Effector memory CD8-positive, alpha-beta T cell (primary cell): ENCODE measurements at regions not wholly inside any gene's neighbourhood (a gene's known extent, or its start where the extent isn't known, plus 50 kb on each side); places are given as distances from the start of the nearest gene placed in this dataset.

Experiments used
- ATAC-seq: fragments of 150-1000 bp; cut with Tn5 transposase; replicated peaks from 2 replicates; pipeline ENCODE4 v1.10.0; 2021; ENCODE audit warnings: mild to moderate bottlenecking, moderate library complexity
- DNase-seq, 3 experiments: peaks; one replicate each; pipeline ENCODE4 v3.0.0; 2021
- H3K27ac Mint-ChIP-seq, 2 donors: one replicate each; pipeline ENCODE4 v1.8.0; 2022; ENCODE audit warnings: mild to moderate bottlenecking in 2 of 2, mixed read lengths in 2 of 2, moderate library complexity in 2 of 2
- H3K27me3 Mint-ChIP-seq, 2 donors: one replicate each; pipeline ENCODE4 v1.8.0; 2022; ENCODE audit warnings: mixed read lengths in 2 of 2
- H3K36me3 Mint-ChIP-seq: one replicate; pipeline ENCODE4 v1.8.0; 2022; ENCODE audit warnings: mild to moderate bottlenecking, moderate library complexity, mixed read lengths; ENCODE audit not compliant: insufficient read depth
- H3K4me1 Mint-ChIP-seq, 2 donors: one replicate each; pipeline ENCODE4 v1.8.0; 2022; ENCODE audit warnings: low read depth in 2 of 2, mixed read lengths in 2 of 2
- H3K4me3 Mint-ChIP-seq, 2 donors: one replicate each; pipeline ENCODE4 v1.8.0; 2022; ENCODE audit warnings: mild to moderate bottlenecking in 2 of 2, mixed read lengths in 2 of 2, moderate library complexity in 2 of 2
- H3K9me3 Mint-ChIP-seq, 2 donors: one replicate each; pipeline ENCODE4 v1.8.0; 2022; ENCODE audit warnings: mixed read lengths in 2 of 2

- ATAC-seq (no peak), DNase-seq (no peak)
- H3K27me3 Mint-ChIP-seq, result no peaks in the 10 kb centered on the region
- H3K4me3 Mint-ChIP-seq, result no peak overlapping the region
- no peaks in the 10 kb centered on the region for H3K9me3 Mint-ChIP-seq
- H3K36me3 Mint-ChIP-seq, result no peaks in the 10 kb centered on the region
- no peak overlapping the region for H3K27ac Mint-ChIP-seq
- H3K4me1 Mint-ChIP-seq, result no peaks in the 10 kb centered on the region
Observed at GRCh38 chr13:109913936-109914510, 127.6 kb upstream of the IRS2 start.

- Mint-ChIP-seq H3K27ac (no peak overlapping the region), H3K9me3 (no peaks in the 10 kb centered on the region)
- no peak for ATAC-seq
Observed at GRCh38 chr13:109913186-109913585, 126.8 kb upstream of the IRS2 start.

GRCh38 chr13:109910194-109910593 is 123.8 kb upstream of the IRS2 start:
- ATAC-seq (no peak), DNase-seq (no peak)
- no peak overlapping the region for H3K27ac Mint-ChIP-seq
- no peaks in the 10 kb centered on the region for H3K27me3 Mint-ChIP-seq
- no peaks in the 10 kb centered on the region for H3K36me3 Mint-ChIP-seq
- no peaks in the 10 kb centered on the region for H3K4me1 Mint-ChIP-seq
- H3K9me3 Mint-ChIP-seq, result peaks cover 0 to 2% of the 10 kb centered on the region in 2 donors
- no peak overlapping the region for H3K4me3 Mint-ChIP-seq

More at GRCh38 chr13:109913186-109913585, 126.8 kb upstream of the IRS2 start:
- DNase-seq, result no peak
- Mint-ChIP-seq H3K4me1 (no peaks in the 10 kb centered on the region), H3K36me3 (no peaks in the 10 kb centered on the region), H3K4me3 (no peak overlapping the region), H3K27me3 (no peaks in the 10 kb centered on the region)

GRCh38 chr13:109906976-109907375 is 120.6 kb upstream of the IRS2 start:
- no peaks in the 10 kb centered on the region for H3K36me3 Mint-ChIP-seq

GRCh38 chr13:109904218-109904617 is 117.8 kb upstream of the IRS2 start:
- Mint-ChIP-seq H3K4me1 (peaks cover 0 to 2% of the 10 kb centered on the region in 2 donors), H3K4me3 (no peak overlapping the region), H3K36me3 (no peaks in the 10 kb centered on the region), H3K27me3 (peaks cover 0 to 10% of the 10 kb centered on the region in 2 donors), H3K27ac (no peak overlapping the region), H3K9me3 (peaks cover 0 to 2% of the 10 kb centered on the region in 2 donors)
- DNase-seq, result no peak
- no peak for ATAC-seq

More at GRCh38 chr13:109906976-109907375, 120.6 kb upstream of the IRS2 start:
- Mint-ChIP-seq H3K4me3 (no peak overlapping the region), H3K27me3 (no peaks in the 10 kb centered on the region), H3K4me1 (peaks cover 0 to 2% of the 10 kb centered on the region in 2 donors), H3K27ac (no peak overlapping the region), H3K9me3 (peaks cover 0 to 2% of the 10 kb centered on the region in 2 donors)
- DNase-seq (no peak), ATAC-seq (no peak)

GRCh38 chr13:109900741-109901140 is 114.4 kb upstream of the IRS2 start:
- Mint-ChIP-seq H3K4me1 (peaks cover 0 to 2% of the 10 kb centered on the region in 2 donors), H3K4me3 (no peak overlapping the region), H3K27ac (no peak overlapping the region), H3K36me3 (no peaks in the 10 kb centered on the region), H3K9me3 (no peaks in the 10 kb centered on the region), H3K27me3 (peaks cover 0 to 10% of the 10 kb centered on the region in 2 donors)
- ATAC-seq (no peak), DNase-seq (no peak)

GRCh38 chr13:109900320-109900719 is 113.9 kb upstream of the IRS2 start:
- Mint-ChIP-seq H3K27ac (no peak overlapping the region), H3K4me3 (no peak overlapping the region), H3K4me1 (peaks cover 0 to 2% of the 10 kb centered on the region in 2 donors), H3K9me3 (no peaks in the 10 kb centered on the region), H3K27me3 (peaks cover 0 to 10% of the 10 kb centered on the region in 2 donors), H3K36me3 (no peaks in the 10 kb centered on the region)
- DNase-seq, result no peak
- ATAC-seq, result no peak

- H3K4me3 Mint-ChIP-seq, result no peak overlapping the region
- DNase-seq (no peak), ATAC-seq (no peak)
- peaks cover 0 to 2% of the 10 kb centered on the region in 2 donors for H3K4me1 Mint-ChIP-seq
- no peaks in the 10 kb centered on the region for H3K36me3 Mint-ChIP-seq
- peaks cover 0 to 10% of the 10 kb centered on the region in 2 donors for H3K27me3 Mint-ChIP-seq
- H3K27ac Mint-ChIP-seq, result no peak overlapping the region
- H3K9me3 Mint-ChIP-seq, result no peaks in the 10 kb centered on the region
Observed at GRCh38 chr13:109899748-109900147, 113.4 kb upstream of the IRS2 start.

- Mint-ChIP-seq H3K27ac (no peak overlapping the region), H3K27me3 (peaks cover 0 to 10% of the 10 kb centered on the region in 2 donors), H3K36me3 (no peaks in the 10 kb centered on the region), H3K9me3 (no peaks in the 10 kb centered on the region), H3K4me3 (no peak overlapping the region), H3K4me1 (peaks cover 0 to 2% of the 10 kb centered on the region in 2 donors)
- no peak for DNase-seq
- ATAC-seq, result no peak
Observed at GRCh38 chr13:109899316-109899715, 112.9 kb upstream of the IRS2 start.

GRCh38 chr13:109897988-109898624 is 111.7 kb upstream of the IRS2 start:
- Mint-ChIP-seq H3K9me3 (no peaks in the 10 kb centered on the region), H3K27me3 (peaks cover 0 to 10% of the 10 kb centered on the region in 2 donors), H3K27ac (no peak overlapping the region), H3K36me3 (no peaks in the 10 kb centered on the region), H3K4me3 (no peak overlapping the region), H3K4me1 (no peaks in the 10 kb centered on the region)
- DNase-seq (no peak), ATAC-seq (no peak)

- H3K9me3 Mint-ChIP-seq, result peaks cover 0 to 7% of the 10 kb centered on the region in 2 donors
- no peaks in the 10 kb centered on the region for H3K27me3 Mint-ChIP-seq
- H3K4me3 Mint-ChIP-seq, result no peak overlapping the region
- no peak overlapping the region for H3K27ac Mint-ChIP-seq
- H3K4me1 Mint-ChIP-seq, result no peaks in the 10 kb centered on the region
- DNase-seq (no peak), ATAC-seq (no peak)
- no peaks in the 10 kb centered on the region for H3K36me3 Mint-ChIP-seq
Observed at GRCh38 chr13:109892101-109892500, 105.7 kb upstream of the IRS2 start.

- ATAC-seq, result no peak
- H3K4me1 Mint-ChIP-seq, result no peaks in the 10 kb centered on the region
- DNase-seq, result no peak
- H3K4me3 Mint-ChIP-seq, result no peak overlapping the region
- no peak overlapping the region for H3K27ac Mint-ChIP-seq
- H3K27me3 Mint-ChIP-seq, result no peaks in the 10 kb centered on the region
- no peaks in the 10 kb centered on the region for H3K36me3 Mint-ChIP-seq
- H3K9me3 Mint-ChIP-seq, result peaks cover 0 to 5% of the 10 kb centered on the region in 2 donors
Observed at GRCh38 chr13:109885235-109885634, 98.9 kb upstream of the IRS2 start.

- Mint-ChIP-seq H3K36me3 (no peaks in the 10 kb centered on the region), H3K4me3 (no peak overlapping the region), H3K27me3 (no peaks in the 10 kb centered on the region), H3K4me1 (no peaks in the 10 kb centered on the region), H3K27ac (no peak overlapping the region), H3K9me3 (peaks cover 0 to 5% of the 10 kb centered on the region in 2 donors)
- DNase-seq (no peak), ATAC-seq (no peak)
Observed at GRCh38 chr13:109884462-109884861, 98.1 kb upstream of the IRS2 start.
